ENCODE measurements at regions not wholly inside any gene's neighbourhood (a gene's known extent, or its start where the extent isn't known, plus 50 kb on each side); places are given as distances from the start of the nearest gene placed in this dataset.

GRCh38 chr1:4853904-4854303 is 199.5 kb downstream of the AJAP1 start:
- H3K27ac ChIP-seq (ENCODE audit: low read depth, low read length) = no peak overlapping the region
- H2AFZ ChIP-seq (ENCODE audit: low read depth, low read length, poor library complexity, severe bottlenecking) = no peak overlapping the region
- H4K20me1 ChIP-seq (ENCODE audit: insufficient read depth) = no peaks in the 10 kb centered on the region
- no peaks in the 10 kb centered on the region for H3K36me3 ChIP-seq (ENCODE audit: control insufficient read depth in 1 of 2, insufficient read depth in 2 of 2, low read length in 2 of 2)
- no TSS peak for BruUV-seq (replicated peaks)
- no peak overlapping the region for H3K9ac ChIP-seq (ENCODE audit: low read length)
- no peaks in the 10 kb centered on the region for H3K27me3 ChIP-seq (ENCODE audit: insufficient read depth, low read length)
- TF ChIP-seq ZNF274 (IDR thresholded peaks at IDR 0.05; ENCODE audit: low read depth, low read length) = no peak
- no peak for TF ChIP-seq TCF7L2 (IDR thresholded peaks at IDR 0.05; ENCODE audit: borderline replicate concordance, extremely low read depth, insufficient read depth, insufficient read length)
- no peak for TF ChIP-seq JUND (IDR thresholded peaks at IDR 0.05)
- no peak for TF ChIP-seq RAD21 (IDR thresholded peaks at IDR 0.05; ENCODE audit: low read depth)
- no peak for TF ChIP-seq EZH2phosphoT487 (IDR thresholded peaks at IDR 0.05; ENCODE audit: borderline replicate concordance)
- no peak for TF ChIP-seq EZH2 (IDR thresholded peaks at IDR 0.05)
- no peak for TF ChIP-seq ATF3 (IDR thresholded peaks at IDR 0.05)
- TF ChIP-seq SIN3A (IDR thresholded peaks at IDR 0.05; ENCODE audit: low read depth) = no peak
- no peak for TF ChIP-seq CEBPB (IDR thresholded peaks at IDR 0.05; ENCODE audit: low read depth)
- no peak for TF ChIP-seq REST (IDR thresholded peaks at IDR 0.05; ENCODE audit: low read depth)
- TF ChIP-seq POLR2AphosphoS5 (IDR thresholded peaks at IDR 0.05; ENCODE audit: low read depth, low read length) = no peak
- H3K9me2 ChIP-seq (ENCODE audit: insufficient read depth) = no peaks in the 10 kb centered on the region
- H3K4me1 ChIP-seq (ENCODE audit: control insufficient read depth in 1 of 2, insufficient read depth in 2 of 2, low read length in 2 of 2) = no peaks in the 10 kb centered on the region
- no peak for ATAC-seq
- ChIA-PET CTCF (no interaction called here), POLR2A (no interaction called here), RAD21 (ENCODE audit: low non-redundant PET in 1 of 2, low total read pairs in 2 of 2, uncharacterized antibody in 2 of 2, unreplicated experiment in 2 of 2) (no interaction called here)
- H3K4me3 ChIP-seq (replicated peaks in 1 of 2; ENCODE audit: low read depth in 1 of 2, low read length in 2 of 2) = no peak overlapping the region
- H3K79me2 ChIP-seq (ENCODE audit: insufficient read depth, low read length) = no peaks in the 10 kb centered on the region
- no peak overlapping the region for H3K4me2 ChIP-seq (ENCODE audit: low read length)
- DNase-seq (ENCODE audit: low read depth, low spot score) = no peak
- intact Hi-C loops (cut with micrococcal nuclease) = no loop called here
- no peaks in the 10 kb centered on the region; a peak in 1 of 4 replicates for H3K9me3 ChIP-seq (ENCODE audit: control insufficient read depth in 1 of 2, insufficient read depth in 1 of 2, low read depth in 1 of 2, low read length in 2 of 2)

All from HCT116 (cell line).